ENCODE measurements at regions not wholly inside any gene's neighbourhood (a gene's known extent, or its start where the extent isn't known, plus 50 kb on each side); places are given as distances from the start of the nearest gene placed in this dataset.

DNA sequence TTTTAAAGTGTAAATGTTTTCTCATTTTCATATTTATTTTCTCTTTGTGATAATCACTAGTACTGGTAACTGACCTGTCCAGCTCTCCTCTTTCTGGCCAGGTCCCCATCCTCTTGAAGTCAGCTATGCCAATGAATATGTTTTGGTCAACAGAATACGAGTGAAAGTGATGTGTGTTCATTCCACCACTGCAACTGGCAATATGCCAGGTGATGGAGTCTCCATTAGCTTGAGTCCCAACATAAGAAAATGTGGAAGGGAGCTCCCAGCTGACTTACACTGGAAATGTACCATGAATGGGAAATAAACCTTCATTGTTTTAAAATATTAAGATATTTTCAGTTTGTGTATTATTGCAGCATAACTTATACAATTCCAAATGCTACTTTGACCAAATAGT is 75.8 kb downstream of the CCDC34 start:
- no peak for FAIRE-seq

DNA sequence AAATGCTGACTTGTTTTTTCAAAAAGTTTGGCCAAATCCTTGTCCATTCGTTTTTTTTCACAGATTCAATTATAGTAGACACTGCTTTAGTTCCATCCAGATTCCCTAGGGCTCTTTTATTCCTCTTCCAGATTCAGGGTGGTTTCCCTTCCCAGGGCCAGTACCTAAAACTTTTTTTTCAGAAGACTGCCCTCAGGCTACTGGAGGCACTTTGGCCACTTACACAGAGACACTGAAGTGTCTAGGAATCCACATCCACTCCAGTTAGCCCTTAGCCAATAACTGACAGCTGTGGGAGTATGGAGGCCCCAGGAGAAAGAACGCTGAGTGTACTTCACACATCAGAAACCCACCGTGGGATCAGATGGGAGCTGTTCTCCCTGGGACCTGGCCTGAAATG is 77.3 kb downstream of the CCDC34 start:
- no peak for FAIRE-seq

DNA sequence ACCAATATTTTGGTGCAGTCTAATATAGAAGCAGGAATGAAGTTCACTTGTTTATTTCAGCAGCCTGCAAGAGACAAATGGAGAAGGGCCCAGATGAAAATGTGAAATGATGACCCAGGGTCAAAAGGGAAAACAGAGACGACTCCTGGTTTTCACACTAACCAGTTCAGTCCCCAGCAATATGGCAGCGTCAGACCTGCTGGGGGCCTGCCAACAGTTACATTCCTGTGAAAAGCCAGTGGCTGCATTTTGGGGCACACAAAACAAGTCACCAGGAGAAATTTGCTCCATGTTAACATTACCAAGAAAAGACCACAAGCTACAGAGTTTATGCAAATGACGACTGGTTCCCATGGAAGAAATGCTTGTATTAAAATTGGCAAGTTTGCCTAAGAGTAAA is 80.2 kb downstream of the CCDC34 start:
- FAIRE-seq = no peak

- no peak for FAIRE-seq
Measured at GRCh38 chr11:27281740-27282590, 81.0 kb downstream of the CCDC34 start.

DNA sequence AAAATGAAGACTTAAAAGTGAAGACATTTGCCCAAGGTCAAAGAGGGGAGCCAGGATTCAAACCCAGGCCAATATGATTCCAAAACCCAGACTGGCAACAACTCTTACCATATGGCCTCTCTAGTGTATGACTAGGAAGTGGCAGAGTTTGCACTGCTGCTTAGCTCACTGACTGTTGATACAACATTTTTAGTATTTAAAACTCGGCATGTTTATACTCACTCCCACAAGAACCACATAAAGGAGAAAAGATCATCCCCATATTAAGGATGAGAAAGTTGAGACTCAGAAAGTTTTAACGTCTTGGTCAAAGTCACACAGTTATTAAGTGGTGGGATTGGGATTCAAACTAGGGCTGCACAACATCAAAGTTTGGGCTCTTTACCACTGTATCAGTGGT is 81.7 kb downstream of the CCDC34 start:
- FAIRE-seq = no peak

DNA sequence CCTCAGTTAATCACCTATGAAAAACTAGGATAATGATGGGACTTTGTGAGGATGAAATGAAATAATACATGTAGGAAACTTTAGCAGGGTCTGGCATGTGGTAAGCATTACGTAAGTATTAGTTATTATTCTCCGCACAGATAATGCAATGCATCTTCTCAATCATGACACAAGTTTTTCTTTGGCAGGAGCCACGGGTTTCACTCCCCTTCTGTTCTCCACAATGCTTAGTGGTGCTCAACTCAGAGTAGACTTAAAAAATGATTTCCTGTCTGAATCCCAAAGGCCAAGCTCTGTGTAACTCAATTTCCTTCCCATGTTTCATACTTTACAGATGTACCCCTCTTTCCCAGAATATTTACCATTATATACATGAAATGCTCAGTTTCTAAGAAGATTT is 82.9 kb downstream of the CCDC34 start:
- no peak for FAIRE-seq

DNA sequence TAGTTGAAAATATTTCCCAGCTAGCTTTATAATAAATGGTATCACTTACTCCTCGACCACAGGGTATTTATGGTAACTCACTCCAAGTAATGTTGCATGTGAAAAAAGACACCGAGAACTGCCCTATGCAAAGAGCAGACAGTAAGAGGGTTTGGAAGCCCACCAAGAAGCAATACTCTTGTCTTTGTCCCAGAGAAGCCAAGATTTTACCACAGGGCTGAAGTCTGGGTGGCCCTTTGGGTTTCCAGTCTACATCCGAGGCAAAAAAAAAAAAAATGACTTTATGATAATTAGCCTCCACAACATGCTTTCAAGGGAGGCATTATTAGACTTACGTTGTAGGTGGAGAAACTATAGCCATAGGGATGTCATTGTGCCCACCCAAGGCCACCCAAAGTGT is 83.6 kb downstream of the CCDC34 start:
- FAIRE-seq = no peak

DNA sequence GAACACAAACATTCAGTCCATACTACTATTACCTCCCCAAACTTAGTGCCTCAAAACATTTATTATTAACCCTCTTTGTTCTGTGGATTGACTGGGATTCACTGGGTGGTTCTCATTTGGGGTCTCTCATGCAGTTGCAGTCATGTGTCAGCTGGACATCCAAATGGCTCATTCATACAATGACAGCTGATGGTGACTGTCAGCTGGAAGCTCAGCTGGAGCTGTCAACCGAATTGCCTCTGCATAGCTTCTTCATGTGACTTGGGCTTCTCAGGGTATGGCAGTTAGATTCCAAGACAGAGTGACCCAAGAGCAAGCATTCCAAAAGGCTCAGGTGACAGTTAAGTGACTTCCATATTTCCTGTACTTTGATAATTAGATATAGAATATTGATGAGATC is 85.2 kb downstream of the CCDC34 start:
- FAIRE-seq = no peak

DNA sequence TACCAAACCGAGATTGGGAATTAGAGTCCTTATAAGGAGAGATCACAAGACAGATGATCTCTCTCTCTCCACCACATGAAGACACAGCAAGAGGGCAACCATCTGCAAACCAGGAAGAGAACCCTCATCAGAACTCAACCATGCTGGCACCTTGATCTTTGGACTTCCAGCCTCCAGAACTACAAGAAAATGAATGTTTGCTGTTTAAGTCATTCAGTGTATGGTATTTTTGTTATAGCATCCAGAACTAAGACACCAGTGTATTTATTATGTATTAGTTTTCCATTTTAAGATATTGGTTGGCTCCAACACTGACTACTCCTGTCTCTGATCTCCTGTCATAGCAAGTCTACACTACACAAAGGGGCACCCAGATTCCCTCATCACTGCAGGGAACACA is 86.9 kb downstream of the CCDC34 start:
- no peak for FAIRE-seq

DNA sequence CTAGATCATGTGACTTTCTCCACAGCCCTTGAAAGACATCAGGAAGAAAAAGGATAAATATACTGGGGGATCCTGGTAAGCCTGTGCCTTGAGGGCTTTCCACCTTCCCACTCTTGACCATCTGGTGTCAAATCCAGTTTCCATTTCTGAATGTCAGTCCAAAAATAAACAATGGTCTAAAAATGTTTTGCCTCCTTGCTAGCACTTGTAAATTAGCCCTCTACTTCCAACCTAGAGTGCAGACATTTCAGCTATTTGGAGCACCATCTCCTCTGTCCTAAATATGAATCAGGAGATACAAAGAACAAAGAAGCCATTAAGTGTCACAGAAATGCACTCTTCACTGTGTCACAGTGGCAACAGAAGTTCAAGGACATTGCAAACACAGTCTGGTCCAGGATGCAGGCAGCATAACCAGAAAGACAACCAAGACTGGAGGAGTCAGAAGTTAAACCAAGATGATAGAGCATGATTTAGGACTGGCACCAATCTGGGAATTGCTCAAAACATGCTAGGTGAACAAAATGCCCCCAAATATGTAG is 88.1 kb downstream of the CCDC34 start:
- FAIRE-seq = no peak

- FAIRE-seq = no peak
Measured at GRCh38 chr11:27266125-27266524, 96.9 kb downstream of the CCDC34 start.

DNA sequence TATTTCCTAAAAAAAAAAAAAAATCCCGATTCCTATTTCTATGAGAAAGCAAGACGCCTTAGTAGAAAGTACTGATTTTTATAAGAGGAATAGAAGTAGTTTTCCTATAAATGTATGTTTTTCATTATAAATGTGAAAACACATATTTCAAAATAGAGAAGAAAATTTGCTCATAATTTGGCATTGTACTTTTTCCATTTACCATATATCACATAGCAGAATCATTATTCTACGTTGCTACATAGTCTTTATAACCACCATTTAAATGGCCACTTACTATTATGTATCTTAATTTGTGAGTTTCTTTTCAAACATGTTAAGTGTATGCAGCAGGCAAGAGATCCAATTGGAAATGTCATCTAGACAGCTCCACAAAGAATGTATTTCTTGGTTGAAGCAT is 99.0 kb downstream of the CCDC34 start:
- no peak for FAIRE-seq

- FAIRE-seq = no peak
Measured at GRCh38 chr11:27263046-27263445, 100.0 kb downstream of the CCDC34 start.

GRCh38 chr11:27255447-27255828 is 107.6 kb downstream of the CCDC34 start:
- no peak for FAIRE-seq

DNA sequence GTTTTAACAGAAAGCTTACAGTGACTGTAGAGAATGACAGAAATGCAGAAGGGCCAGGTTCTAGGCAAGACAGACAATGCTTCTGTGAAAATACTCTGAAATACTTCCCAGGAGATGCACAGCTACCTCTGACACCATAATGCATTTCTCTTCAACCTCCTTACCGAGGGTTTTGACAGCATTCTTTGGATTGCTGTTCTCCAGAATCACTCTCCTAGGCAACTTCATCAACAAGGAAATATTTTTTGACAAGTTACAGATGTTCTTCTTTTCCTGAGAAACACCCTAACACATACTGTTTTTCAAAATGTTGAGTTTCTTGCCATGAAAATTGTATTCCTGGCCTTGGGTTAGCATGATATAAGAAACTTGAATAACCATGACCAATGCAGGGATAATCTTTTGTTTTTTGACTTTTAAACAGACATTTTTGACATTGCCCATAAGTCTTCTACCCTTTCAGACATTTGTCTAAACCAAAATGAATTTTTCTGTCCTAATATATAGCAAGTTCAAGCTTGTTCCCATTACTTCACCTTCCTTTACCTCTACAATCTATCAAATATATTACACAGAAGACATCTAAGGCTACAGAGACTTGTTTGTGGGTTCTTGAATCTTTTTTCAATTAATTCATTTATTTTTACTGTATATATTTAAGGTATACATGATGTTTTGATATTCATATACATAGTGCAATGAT is 108.1 kb downstream of the CCDC34 start:
- no peak for FAIRE-seq

- FAIRE-seq = no peak
Measured at GRCh38 chr11:27253224-27253623, 109.8 kb downstream of the CCDC34 start.

DNA sequence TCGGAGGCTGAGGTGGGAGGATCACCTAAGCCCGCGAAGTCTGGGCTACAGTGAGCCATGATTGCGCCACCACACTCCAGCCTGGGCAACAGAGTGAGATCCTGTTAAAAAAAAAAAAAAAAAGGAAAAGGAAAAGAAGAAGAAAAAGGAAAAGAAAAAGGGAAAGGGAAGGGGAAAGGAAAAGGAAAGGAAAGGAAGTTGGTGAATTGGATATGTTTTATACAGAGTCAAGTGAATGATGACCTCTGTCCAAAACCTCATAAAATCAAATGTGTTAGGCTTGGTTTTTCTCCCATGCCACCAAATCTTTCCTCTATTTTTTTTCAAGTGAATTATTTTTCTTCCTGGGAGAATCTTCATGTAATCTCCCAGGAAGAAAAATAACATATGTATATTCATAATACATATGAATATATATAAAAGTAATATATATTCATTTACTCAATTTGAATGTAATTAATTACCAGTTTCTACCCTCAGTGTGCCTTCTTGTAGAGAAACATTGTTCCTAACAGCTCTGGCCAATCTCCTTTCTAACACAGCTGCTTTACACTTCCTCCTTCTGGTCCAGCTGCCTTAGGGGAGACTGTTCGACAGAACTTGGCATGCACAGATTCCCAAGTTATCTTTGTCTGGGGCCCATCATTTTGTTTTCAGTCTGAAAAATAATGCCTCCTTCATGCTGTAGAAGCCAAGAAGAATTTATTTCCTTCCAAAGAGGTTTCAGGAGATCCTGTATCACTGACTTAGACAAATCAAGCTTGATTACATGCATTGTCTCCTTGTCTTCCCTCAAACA is 111.9 kb downstream of the CCDC34 start:
- FAIRE-seq = no peak

GRCh38 chr11:27248576-27249509 is 114.2 kb downstream of the CCDC34 start:
- FAIRE-seq = no peak

- no peak for FAIRE-seq
Measured at GRCh38 chr11:27247660-27248059, 115.4 kb downstream of the CCDC34 start.

DNA sequence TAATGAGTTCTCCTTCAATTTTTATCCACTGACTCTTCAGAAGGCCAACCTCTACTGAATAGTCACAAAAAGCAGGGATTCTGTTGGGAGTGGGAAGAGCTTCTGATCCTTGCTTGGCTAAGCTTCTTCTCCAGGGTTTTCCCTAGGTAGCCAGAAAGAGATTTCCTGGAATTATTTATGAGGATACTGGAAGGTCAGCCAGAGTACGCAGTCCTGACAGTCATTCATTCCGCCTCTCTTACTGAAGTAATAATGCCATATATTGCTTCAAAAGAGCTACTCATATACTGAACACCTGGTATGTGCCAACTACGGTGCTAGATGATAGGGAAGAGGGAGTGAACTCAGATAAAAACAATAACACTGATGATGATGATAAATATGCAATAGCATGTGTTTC is 116.1 kb downstream of the CCDC34 start:
- no peak for FAIRE-seq

- no peak for FAIRE-seq
Measured at GRCh38 chr11:27244900-27245299, 118.1 kb downstream of the CCDC34 start.

- FAIRE-seq = no peak
Measured at GRCh38 chr11:27242591-27242990, 120.4 kb downstream of the CCDC34 start.
